HEK293 (cell line): ENCODE measurements at regions not wholly inside any gene's neighbourhood (a gene's known extent, or its start where the extent isn't known, plus 50 kb on each side); places are given as distances from the start of the nearest gene placed in this dataset.

ENCODE experiments used
- CTCF ChIA-PET: fragments of 350-600 bp; formaldehyde crosslinking; extraction: SDS; loops from one replicate; lab custom pipeline; 2021; ENCODE audit warnings: antibody characterized with exemption; lab: Yijun Ruan, JAX
- POLR2A ChIA-PET: fragments of 300-600 bp; formaldehyde crosslinking; extraction: SDS; loops from one replicate; lab custom pipeline; 2020; ENCODE audit warnings: antibody characterized with exemption, inconsistent platforms; lab: Yijun Ruan, JAX
- H3K27ac ChIP-seq: fragments of 200-500 bp; sonication (Bioruptor generic); 2 replicates; pipeline ENCODE4 v1.5.1; 2014; ENCODE audit warnings: low read depth, low read length, control low read depth, inconsistent platforms; ENCODE audit errors: extremely low read depth
- H3K36me3 ChIP-seq, 2 experiments: fragments of 200-500 bp in 1 of 2; sonication (Bioruptor generic) in 1 of 2; 1 replicate in 1 of 2; 2 replicates in 1 of 2; pipeline ENCODE4 v1.5.1; 2014 to 2017; ENCODE audit warnings: inconsistent platforms in 2 of 2, low read length in 2 of 2; ENCODE audit not compliant: control insufficient read depth in 2 of 2, insufficient read depth in 1 of 2
- H3K4me1 ChIP-seq: fragments of 200-500 bp; sonication (Bioruptor generic); 2 replicates; pipeline ENCODE4 v1.5.1; 2014; ENCODE audit warnings: mild to moderate bottlenecking, low read length, inconsistent platforms; ENCODE audit not compliant: control insufficient read depth, insufficient read depth
- H3K4me3 ChIP-seq: 2 replicates; pipeline ENCODE4 v1.5.1; 2011; ENCODE audit warnings: low read depth, mild to moderate bottlenecking, control low read depth, low read length, moderate library complexity
- H3K9me3 ChIP-seq: fragments of 200-500 bp; sonication (Bioruptor generic); 2 replicates; pipeline ENCODE4 v1.5.1; 2014; ENCODE audit warnings: low read depth, low read length, inconsistent platforms; ENCODE audit not compliant: control insufficient read depth, insufficient read depth
- MEIS1 ChIP-seq: sonication (generic); formaldehyde crosslinking; IDR thresholded peaks from 2 replicates; pipeline ENCODE4 v1.8.1; 2022; ENCODE audit warnings: missing genetic modification reagents, mild to moderate bottlenecking, borderline replicate concordance
- RBAK ChIP-seq: fragments of 450-650 bp; formaldehyde crosslinking; IDR thresholded peaks from 2 replicates; pipeline ENCODE4 v1.5.1; 2016; ENCODE audit warnings: missing biosample characterization, missing genetic modification characterization
- REPIN1 ChIP-seq: fragments of 450-650 bp; formaldehyde crosslinking; IDR thresholded peaks from 2 replicates; pipeline ENCODE4 v1.5.1; 2017; ENCODE audit warnings: missing biosample characterization, missing genetic modification characterization, low read depth
- SP3 ChIP-seq: fragments of 450-650 bp; formaldehyde crosslinking; IDR thresholded peaks from 2 replicates; pipeline ENCODE4 v1.5.1; 2016; ENCODE audit warnings: missing biosample characterization, missing genetic modification characterization
- SP7 ChIP-seq: fragments of 450-650 bp; formaldehyde crosslinking; IDR thresholded peaks from 2 replicates; pipeline ENCODE4 v1.5.1; 2016; ENCODE audit warnings: missing biosample characterization, missing genetic modification characterization
- ZEB2 ChIP-seq: fragments of 450-650 bp; formaldehyde crosslinking; IDR thresholded peaks from 2 replicates; pipeline ENCODE4 v1.5.1; 2016; ENCODE audit warnings: missing biosample characterization, missing genetic modification characterization
- ZNF175 ChIP-seq: fragments of 450-650 bp; formaldehyde crosslinking; IDR thresholded peaks from 2 replicates; pipeline ENCODE4 v1.5.1; 2016; ENCODE audit warnings: missing biosample characterization, missing genetic modification characterization
- ZNF221 ChIP-seq: fragments of 450-650 bp; formaldehyde crosslinking; IDR thresholded peaks from 2 replicates; pipeline ENCODE4 v1.5.1; 2017; ENCODE audit warnings: missing biosample characterization, missing genetic modification characterization, borderline replicate concordance
- ZNF341 ChIP-seq: fragments of 450-650 bp; formaldehyde crosslinking; IDR thresholded peaks from 2 replicates; pipeline ENCODE4; 2016; ENCODE audit warnings: low read depth, missing biosample characterization, missing genetic modification characterization
- ZNF423 ChIP-seq: fragments of 450-650 bp; formaldehyde crosslinking; IDR thresholded peaks from 2 replicates; pipeline ENCODE4 v1.5.1; 2016; ENCODE audit warnings: missing biosample characterization, missing genetic modification characterization
- ZNF558 ChIP-seq: fragments of 450-650 bp; formaldehyde crosslinking; IDR thresholded peaks from 2 replicates; pipeline ENCODE4 v1.5.1; 2016; ENCODE audit warnings: missing biosample characterization, missing genetic modification characterization
- ZNF610 ChIP-seq: fragments of 450-650 bp; formaldehyde crosslinking; IDR thresholded peaks from 2 replicates; pipeline ENCODE4 v1.5.1; 2016; ENCODE audit warnings: missing biosample characterization, missing genetic modification characterization, borderline replicate concordance
- ZNF768 ChIP-seq: fragments of 450-650 bp; formaldehyde crosslinking; IDR thresholded peaks from 2 replicates; pipeline ENCODE4 v1.5.1; 2018; ENCODE audit warnings: missing biosample characterization, mild to moderate bottlenecking, missing genetic modification characterization
- ZNF830 ChIP-seq: fragments of 450-650 bp; IDR thresholded peaks from 2 replicates; pipeline ENCODE4 v1.5.0; 2018; ENCODE audit warnings: missing biosample characterization, missing genetic modification characterization, low read depth, mild to moderate bottlenecking, moderate library complexity
- TF ChIP-seq, protein P1 (sequence below): fragments of 450-650 bp; formaldehyde crosslinking; IDR thresholded peaks from 2 replicates; pipeline ENCODE4 v1.5.1; 2016; ENCODE audit warnings: missing biosample characterization, missing genetic modification characterization
- TF ChIP-seq, protein P2 (sequence below): fragments of 450-650 bp; formaldehyde crosslinking; IDR thresholded peaks from 2 replicates; pipeline ENCODE4 v1.5.1; 2016; ENCODE audit warnings: missing biosample characterization, missing genetic modification characterization
- TF ChIP-seq, protein P3 (sequence below): fragments of 450-650 bp; formaldehyde crosslinking; IDR thresholded peaks from 2 replicates; pipeline ENCODE4 v1.5.1; 2016; ENCODE audit warnings: missing biosample characterization, missing genetic modification characterization
- TF ChIP-seq, protein P4 (sequence below): fragments of 450-650 bp; formaldehyde crosslinking; IDR thresholded peaks from 2 replicates; pipeline ENCODE4 v1.5.1; 2017; ENCODE audit warnings: missing biosample characterization, mild to moderate bottlenecking, missing genetic modification characterization, moderate library complexity
- TF ChIP-seq, protein P5 (sequence below): fragments of 450-650 bp; formaldehyde crosslinking; IDR thresholded peaks from 2 replicates; pipeline ENCODE4 v1.5.1; 2016; ENCODE audit warnings: missing biosample characterization, missing genetic modification characterization

DNA sequence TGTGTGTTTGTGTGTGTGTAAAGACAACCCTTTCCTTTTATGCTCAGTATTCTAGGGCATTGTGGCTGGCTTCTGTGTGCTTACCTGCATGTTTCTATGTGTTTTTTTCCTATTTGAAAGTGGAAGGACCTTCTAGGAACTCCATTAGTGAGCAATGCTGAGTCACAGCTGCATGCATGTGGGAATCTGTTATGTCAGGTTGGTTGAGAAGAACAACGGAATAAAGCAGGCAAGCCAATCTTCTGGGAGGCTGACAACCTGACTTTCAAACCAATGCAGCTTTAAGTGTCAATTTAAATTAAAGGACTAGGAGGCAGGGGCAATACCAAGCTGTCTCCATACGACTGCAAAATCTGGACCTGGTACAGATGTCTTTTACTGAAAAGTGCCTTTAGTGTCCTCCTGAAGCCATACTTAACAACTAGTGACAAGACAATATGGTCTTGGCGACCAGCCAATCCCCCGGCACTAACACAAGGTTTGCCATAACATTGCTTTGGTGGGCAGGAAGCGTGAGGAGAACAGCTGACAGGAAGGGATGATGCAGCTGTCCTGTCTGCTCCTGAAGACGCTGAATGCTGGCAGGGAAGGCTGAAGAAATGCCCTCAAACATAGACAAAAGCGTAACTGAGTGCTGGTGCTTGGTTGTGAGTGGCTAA is 514.7 kb upstream of the CDH7 start:
- H3K27ac ChIP-seq: no peak overlapping the region
- no peak overlapping the region for H3K4me3 ChIP-seq
- no peaks in the 10 kb centered on the region for H3K4me1 ChIP-seq
- H3K9me3 ChIP-seq: no peaks in the 10 kb centered on the region
- TF ChIP-seq, protein P1, sequence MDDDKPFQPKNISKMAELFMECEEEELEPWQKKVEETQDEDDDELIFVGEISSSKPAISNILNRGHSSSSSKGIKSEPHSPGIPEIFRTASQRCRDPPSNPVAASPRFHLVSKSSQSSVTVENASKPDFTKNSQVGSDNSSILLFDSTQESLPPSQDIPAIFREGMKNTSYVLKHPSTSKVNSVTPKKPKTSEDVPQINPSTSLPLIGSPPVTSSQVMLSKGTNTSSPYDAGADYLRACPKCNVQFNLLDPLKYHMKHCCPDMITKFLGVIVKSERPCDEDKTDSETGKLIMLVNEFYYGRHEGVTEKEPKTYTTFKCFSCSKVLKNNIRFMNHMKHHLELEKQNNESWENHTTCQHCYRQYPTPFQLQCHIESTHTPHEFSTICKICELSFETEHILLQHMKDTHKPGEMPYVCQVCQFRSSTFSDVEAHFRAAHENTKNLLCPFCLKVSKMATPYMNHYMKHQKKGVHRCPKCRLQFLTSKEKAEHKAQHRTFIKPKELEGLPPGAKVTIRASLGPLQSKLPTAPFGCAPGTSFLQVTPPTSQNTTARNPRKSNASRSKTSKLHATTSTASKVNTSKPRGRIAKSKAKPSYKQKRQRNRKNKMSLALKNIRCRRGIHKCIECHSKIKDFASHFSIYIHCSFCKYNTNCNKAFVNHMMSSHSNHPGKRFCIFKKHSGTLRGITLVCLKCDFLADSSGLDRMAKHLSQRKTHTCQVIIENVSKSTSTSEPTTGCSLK: no peak
- no peak for TF ChIP-seq ZNF221 (tag by site-specific recombination)
- TF ChIP-seq ZNF175: no peak
- TF ChIP-seq, protein P2, sequence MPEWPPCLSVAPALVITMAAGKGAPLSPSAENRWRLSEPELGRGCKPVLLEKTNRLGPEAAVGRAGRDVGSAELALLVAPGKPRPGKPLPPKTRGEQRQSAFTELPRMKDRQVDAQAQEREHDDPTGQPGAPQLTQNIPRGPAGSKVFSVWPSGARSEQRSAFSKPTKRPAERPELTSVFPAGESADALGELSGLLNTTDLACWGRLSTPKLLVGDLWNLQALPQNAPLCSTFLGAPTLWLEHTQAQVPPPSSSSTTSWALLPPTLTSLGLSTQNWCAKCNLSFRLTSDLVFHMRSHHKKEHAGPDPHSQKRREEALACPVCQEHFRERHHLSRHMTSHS (tag by site-specific recombination): no peak
- TF ChIP-seq ZNF341 (tag by site-specific recombination): no peak
- no peak for TF ChIP-seq SP3
- no peak for TF ChIP-seq SP7
- TF ChIP-seq ZNF423 (tag by site-specific recombination): no peak
- TF ChIP-seq ZNF768: no peak
- TF ChIP-seq ZNF558 (tag by site-specific recombination): no peak
- no peak for TF ChIP-seq ZEB2 (tag by site-specific recombination)
- TF ChIP-seq ZNF610 (tag by site-specific recombination): no peak
- no peak for TF ChIP-seq ZNF830 (tag by site-specific recombination)
- TF ChIP-seq, protein P3, sequence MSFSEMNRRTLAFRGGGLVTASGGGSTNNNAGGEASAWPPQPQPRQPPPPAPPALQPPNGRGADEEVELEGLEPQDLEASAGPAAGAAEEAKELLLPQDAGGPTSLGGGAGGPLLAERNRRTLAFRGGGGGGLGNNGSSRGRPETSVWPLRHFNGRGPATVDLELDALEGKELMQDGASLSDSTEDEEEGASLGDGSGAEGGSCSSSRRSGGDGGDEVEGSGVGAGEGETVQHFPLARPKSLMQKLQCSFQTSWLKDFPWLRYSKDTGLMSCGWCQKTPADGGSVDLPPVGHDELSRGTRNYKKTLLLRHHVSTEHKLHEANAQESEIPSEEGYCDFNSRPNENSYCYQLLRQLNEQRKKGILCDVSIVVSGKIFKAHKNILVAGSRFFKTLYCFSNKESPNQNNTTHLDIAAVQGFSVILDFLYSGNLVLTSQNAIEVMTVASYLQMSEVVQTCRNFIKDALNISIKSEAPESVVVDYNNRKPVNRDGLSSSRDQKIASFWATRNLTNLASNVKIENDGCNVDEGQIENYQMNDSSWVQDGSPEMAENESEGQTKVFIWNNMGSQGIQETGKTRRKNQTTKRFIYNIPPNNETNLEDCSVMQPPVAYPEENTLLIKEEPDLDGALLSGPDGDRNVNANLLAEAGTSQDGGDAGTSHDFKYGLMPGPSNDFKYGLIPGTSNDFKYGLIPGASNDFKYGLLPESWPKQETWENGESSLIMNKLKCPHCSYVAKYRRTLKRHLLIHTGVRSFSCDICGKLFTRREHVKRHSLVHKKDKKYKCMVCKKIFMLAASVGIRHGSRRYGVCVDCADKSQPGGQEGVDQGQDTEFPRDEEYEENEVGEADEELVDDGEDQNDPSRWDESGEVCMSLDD (tag by site-specific recombination): no peak
- TF ChIP-seq, protein P4, sequence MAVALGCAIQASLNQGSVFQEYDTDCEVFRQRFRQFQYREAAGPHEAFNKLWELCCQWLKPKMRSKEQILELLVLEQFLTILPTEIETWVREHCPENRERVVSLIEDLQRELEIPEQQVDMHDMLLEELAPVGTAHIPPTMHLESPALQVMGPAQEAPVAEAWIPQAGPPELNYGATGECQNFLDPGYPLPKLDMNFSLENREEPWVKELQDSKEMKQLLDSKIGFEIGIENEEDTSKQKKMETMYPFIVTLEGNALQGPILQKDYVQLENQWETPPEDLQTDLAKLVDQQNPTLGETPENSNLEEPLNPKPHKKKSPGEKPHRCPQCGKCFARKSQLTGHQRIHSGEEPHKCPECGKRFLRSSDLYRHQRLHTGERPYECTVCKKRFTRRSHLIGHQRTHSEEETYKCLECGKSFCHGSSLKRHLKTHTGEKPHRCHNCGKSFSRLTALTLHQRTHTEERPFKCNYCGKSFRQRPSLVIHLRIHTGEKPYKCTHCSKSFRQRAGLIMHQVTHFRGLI: no peak
- TF ChIP-seq RBAK (tag by site-specific recombination): no peak
- TF ChIP-seq REPIN1 (tag by site-specific recombination): no peak
- no peak for TF ChIP-seq MEIS1
- TF ChIP-seq, protein P5, sequence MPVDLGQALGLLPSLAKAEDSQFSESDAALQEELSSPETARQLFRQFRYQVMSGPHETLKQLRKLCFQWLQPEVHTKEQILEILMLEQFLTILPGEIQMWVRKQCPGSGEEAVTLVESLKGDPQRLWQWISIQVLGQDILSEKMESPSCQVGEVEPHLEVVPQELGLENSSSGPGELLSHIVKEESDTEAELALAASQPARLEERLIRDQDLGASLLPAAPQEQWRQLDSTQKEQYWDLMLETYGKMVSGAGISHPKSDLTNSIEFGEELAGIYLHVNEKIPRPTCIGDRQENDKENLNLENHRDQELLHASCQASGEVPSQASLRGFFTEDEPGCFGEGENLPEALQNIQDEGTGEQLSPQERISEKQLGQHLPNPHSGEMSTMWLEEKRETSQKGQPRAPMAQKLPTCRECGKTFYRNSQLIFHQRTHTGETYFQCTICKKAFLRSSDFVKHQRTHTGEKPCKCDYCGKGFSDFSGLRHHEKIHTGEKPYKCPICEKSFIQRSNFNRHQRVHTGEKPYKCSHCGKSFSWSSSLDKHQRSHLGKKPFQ (tag by site-specific recombination): no peak
- no peaks in the 10 kb centered on the region for H3K36me3 ChIP-seq
- CTCF ChIA-PET: interaction anchor here (0.6 kb wide), 1 partner anchor 48 kb away, joined by 3 read pairs; no protein-coding TSS in a partner anchor
- POLR2A ChIA-PET: no interaction called here
